HG03060 (cell line): ENCODE measurements at regions not wholly inside any gene's neighbourhood (a gene's known extent, or its start where the extent isn't known, plus 50 kb on each side); places are given as distances from the start of the nearest gene placed in this dataset.
"Not testable (repeated sequence)": the region's sequence is repeated elsewhere in the genome, so short reads cannot be mapped to it uniquely, and the experiment has no call there.

Source experiments
- ATAC-seq: cut with Tn5 transposase; IDR thresholded peaks from one replicate; pipeline ENCODE4 v1.9.1; 2021; ENCODE audit warnings: low read depth, moderate number of reproducible peaks; ENCODE audit not compliant: unreplicated experiment

- ATAC-seq: no peak
These were observed 113.2 kb upstream of the SNX2 start for GRCh38 chr5:122661496-122662180.

DNA sequence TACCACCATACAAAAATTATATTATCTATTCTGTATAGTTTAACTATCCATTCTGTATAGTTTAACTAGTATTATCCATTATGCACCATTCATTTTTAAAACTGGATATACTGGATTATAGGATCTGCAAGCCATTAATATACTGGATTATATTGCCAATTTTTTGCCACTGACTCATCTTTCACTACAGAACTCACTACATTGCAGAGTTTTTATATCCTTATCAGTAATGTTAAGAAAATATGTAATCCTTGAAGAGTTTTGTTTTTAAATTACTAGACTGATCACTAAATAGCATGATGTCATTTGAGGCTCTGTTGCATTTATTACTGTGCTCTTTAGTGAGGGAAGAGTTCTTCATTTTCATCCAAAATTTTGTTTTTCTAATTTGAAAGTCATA lies 109.8 kb upstream of the SNX2 start:
- ATAC-seq: no peak

DNA sequence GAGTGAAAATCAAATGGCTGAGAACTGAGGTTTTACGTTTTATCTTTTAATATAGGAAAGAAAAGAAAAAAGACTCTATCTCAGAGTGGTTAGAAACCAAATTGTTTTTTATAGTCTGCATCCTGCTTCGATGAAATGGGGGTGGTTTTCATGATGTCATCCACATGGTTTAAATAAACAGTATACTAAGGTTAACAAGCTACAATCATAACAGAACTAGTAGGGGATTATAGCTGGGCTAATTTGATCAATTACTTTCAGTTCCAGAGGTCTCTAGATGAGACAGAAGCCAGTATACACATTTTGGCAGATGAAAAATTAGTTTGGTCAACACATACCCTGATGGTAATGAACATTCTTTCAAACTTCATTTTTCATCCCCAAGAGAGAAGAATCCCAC lies 106.3 kb upstream of the SNX2 start:
- ATAC-seq: no peak

DNA sequence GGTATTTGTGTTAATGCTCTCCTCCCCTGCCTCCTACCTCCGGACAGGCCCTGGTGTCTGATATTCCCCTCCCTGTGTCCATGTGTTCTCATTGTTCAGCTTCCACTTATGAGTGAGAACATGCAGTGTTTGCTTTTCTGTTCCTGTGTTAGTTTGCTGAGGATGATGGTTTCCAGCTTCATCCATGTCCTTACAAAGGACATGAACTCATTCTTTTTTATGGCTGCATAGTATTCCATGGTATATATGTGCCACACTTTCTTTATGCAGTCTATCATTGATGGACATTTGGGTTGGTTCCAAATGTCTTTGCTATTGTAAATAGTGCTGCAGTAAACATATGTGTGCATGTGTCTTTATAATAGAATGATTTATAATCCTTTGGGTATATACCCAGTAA lies 105.2 kb upstream of the SNX2 start:
- ATAC-seq: not testable (repeated sequence)

DNA sequence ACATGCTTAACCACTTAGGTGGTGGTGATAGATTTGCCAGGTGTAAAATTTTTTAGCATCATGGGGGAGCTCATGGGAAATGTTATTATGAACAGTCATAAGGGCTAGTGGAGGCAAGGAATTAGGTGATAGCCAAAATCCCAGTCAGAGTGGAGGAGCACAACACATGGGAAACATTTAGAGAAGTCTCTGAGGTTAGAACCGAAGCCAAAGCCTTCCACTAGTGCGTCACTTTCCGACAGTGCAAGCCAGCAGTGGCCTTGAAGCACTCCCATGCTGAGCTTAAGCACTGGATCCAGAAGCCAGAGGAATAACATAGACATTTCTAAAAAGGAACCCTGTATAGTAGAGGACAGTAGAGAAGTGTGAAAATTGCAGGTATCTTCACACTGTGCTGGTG lies 101.5 kb upstream of the SNX2 start:
- ATAC-seq: no peak

GRCh38 chr5:122674385-122674784 lies 100.5 kb upstream of the SNX2 start:
- no peak for ATAC-seq

DNA sequence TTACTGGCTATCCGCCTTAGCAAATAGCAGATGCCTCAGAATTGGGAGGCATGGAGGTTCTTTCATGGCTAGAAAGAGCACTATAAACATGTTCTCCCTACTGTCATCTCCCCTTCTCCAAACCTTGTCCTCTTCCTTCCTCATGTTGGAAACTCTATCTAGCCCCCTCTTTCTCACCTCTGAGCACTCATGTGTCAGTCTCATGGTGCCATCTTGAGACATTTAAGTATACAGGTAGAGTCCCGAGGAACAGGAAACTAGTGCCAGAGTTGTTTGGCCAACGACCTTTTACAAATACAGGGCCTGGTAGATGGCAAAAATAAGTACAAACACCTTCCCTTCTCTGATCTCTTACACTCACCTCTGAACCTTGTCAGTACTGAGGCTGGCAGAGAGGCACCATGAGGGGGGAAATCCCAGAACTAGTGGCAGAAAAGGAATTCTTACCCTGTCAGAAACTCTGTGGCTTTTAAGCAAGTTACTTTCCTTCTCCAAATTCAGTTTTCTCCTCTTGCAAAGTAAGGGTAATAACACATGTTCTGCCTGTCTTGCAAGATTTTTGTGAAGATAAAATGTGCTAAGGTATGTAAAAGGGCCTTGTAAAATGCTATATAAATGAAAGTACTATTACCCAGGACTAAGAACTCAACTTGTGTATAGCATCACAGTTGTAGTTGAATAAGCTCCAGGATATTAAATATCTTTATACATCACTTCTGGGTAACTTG lies 94.1 kb upstream of the SNX2 start:
- no peak for ATAC-seq

DNA sequence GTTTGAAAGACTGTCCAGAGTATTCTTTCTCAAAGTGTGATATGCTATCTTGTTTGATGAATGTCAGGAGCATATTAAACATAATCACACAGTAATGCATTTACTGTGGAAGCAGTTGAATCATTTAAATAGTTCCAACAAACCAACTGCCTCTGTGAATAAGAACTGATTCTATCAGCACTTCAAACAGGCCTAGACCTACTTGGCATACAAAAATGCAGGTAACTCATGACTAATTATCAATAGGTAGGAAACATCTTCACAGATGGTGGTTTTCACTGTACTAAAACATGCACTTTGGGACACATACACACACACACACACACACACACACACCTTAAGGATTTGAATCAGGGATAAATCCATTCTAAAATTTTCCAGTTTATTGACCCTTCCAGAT lies 91.2 kb upstream of the SNX2 start:
- no peak for ATAC-seq

- no peak for ATAC-seq
These were observed 84.6 kb upstream of the SNX2 start for GRCh38 chr5:122690266-122690665.

- no peak for ATAC-seq
These were observed 82.9 kb upstream of the SNX2 start for GRCh38 chr5:122691931-122692330.

- no peak for ATAC-seq
These were observed 80.9 kb upstream of the SNX2 start for GRCh38 chr5:122693963-122694362.

- no peak for ATAC-seq
These were observed 80.0 kb upstream of the SNX2 start for GRCh38 chr5:122694884-122695283.

GRCh38 chr5:122696735-122697134 lies 78.1 kb upstream of the SNX2 start:
- ATAC-seq: not testable (repeated sequence)

GRCh38 chr5:122697191-122697590 lies 77.7 kb upstream of the SNX2 start:
- ATAC-seq: no peak

GRCh38 chr5:122699201-122699600 lies 75.7 kb upstream of the SNX2 start:
- no peak for ATAC-seq

DNA sequence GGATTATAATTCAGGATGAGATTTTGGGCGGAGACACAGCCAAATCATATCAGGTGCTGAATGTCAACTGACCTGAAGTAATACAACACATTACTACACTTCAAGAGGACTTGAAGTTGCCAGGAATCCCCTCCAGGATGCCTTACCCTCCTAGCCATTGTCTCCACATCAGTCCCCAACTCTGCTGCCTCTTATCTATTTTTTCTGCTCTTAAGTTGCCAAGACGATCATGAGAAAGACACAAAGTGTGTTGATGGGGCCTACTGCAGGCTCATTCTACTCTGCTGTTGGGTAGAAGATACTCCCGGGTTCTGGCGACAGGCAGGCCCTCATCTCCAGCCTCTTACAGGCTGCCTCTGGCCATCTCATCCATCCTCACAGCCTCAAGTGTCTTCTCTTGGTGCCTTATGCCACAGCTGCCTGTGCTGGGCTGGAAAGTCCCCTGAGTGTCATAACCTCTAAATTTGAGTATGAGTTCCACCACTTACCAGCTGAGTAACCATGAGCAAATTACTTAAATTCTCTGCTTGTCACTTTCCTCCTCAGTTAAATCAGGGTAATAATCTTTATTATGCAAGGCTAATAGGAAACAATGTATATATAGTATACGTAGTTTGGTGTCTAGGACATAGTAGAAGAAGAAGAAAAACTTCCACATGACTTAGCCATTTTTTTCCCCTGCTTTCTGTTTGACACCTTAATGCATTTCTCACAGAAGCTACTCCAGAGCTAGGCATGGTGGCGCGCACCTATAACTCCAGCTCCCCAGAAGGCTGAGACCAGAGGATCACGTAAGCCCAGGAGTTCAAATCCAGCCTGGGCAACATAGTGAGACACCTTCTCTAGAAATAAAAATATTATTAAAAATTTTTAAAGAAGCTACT lies 73.0 kb upstream of the SNX2 start:
- ATAC-seq: peak; percentile 99

- ATAC-seq: peak; percentile 15
These were observed 72.4 kb upstream of the SNX2 start for GRCh38 chr5:122702524-122702875.

- ATAC-seq: no peak
These were observed 71.7 kb upstream of the SNX2 start for GRCh38 chr5:122703203-122703602.

GRCh38 chr5:122704247-122705036 lies 70.4 kb upstream of the SNX2 start:
- no peak for ATAC-seq

DNA sequence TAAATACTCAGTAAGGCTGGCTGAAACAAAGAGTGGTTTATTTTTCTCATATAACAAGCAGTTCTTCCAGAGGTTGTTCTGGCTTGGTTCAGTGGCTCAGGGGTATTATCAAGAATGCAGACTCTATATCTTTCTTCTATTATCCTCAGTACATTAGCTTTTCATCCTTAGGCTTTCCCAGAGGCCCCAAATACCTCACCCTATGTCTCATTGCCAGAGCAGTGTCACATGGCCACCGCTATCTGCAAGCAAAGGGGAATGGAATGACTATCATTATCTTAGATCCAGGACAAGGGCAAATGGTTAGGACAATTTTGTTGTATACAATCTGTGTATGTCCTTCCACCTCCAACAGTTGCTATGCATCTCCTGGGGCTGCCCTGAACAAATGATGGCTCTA lies 69.0 kb upstream of the SNX2 start:
- ATAC-seq: no peak

DNA sequence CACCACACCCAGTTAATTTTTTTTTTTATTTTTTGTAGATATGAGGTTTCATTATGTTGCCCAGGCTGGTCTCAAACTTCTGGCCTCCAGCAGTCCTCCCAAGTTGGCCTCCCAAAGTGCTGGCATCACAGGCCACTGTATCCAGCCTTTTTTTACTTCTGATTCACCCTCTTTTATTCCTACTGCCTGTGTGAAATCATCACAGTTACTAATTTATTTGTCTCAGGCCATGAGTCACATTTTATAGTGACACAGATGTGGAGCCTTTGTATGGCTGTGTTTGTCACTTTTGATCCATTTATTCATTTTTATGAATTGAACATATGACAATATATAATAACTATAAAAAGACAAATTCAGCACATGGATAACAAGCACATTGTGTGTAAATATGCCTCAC lies 67.1 kb upstream of the SNX2 start:
- no peak for ATAC-seq
